ENCODE measurements at regions not wholly inside any gene's neighbourhood (a gene's known extent, or its start where the extent isn't known, plus 50 kb on each side); places are given as distances from the start of the nearest gene placed in this dataset.

- TF ChIP-seq CTCF (IDR thresholded peaks at IDR 0.05; ENCODE audit: borderline replicate concordance, control extremely low read depth, extremely low read depth, insufficient read depth, missing control alignments) = no peak
- in situ Hi-C loops (cut with MboI; ENCODE audit: low sequenced_read_pairs, unreplicated experiment) = no loop called here
- no peak for DNase-seq (ENCODE audit: low spot score)
These were observed 681.7 kb upstream of the ADAMTS5 start for GRCh38 chr21:27648560-27648959.

- no peak for TF ChIP-seq CTCF (IDR thresholded peaks at IDR 0.05; ENCODE audit: borderline replicate concordance, control extremely low read depth, extremely low read depth, insufficient read depth, missing control alignments)
- in situ Hi-C loops (cut with MboI; ENCODE audit: low sequenced_read_pairs, unreplicated experiment) = no loop called here
- DNase-seq (ENCODE audit: low spot score) = no peak
These were observed 681.0 kb upstream of the ADAMTS5 start for GRCh38 chr21:27647921-27648320.

- in situ Hi-C loops (cut with MboI; ENCODE audit: low sequenced_read_pairs, unreplicated experiment) = no loop called here
- no peak for DNase-seq (ENCODE audit: low spot score)
- TF ChIP-seq CTCF (IDR thresholded peaks at IDR 0.05; ENCODE audit: borderline replicate concordance, control extremely low read depth, extremely low read depth, insufficient read depth, missing control alignments) = no peak
These were observed 680.5 kb upstream of the ADAMTS5 start for GRCh38 chr21:27647401-27647800.

- in situ Hi-C loops (cut with MboI; ENCODE audit: low sequenced_read_pairs, unreplicated experiment) = no loop called here
- DNase-seq (ENCODE audit: low spot score) = no peak
- no peak for TF ChIP-seq CTCF (IDR thresholded peaks at IDR 0.05; ENCODE audit: borderline replicate concordance, control extremely low read depth, extremely low read depth, insufficient read depth, missing control alignments)
These were observed 679.8 kb upstream of the ADAMTS5 start for GRCh38 chr21:27646691-27647090.

- TF ChIP-seq CTCF (IDR thresholded peaks at IDR 0.05; ENCODE audit: borderline replicate concordance, control extremely low read depth, extremely low read depth, insufficient read depth, missing control alignments) = no peak
- in situ Hi-C loops (cut with MboI; ENCODE audit: low sequenced_read_pairs, unreplicated experiment) = no loop called here
- no peak for DNase-seq (ENCODE audit: low spot score)
These were observed 679.2 kb upstream of the ADAMTS5 start for GRCh38 chr21:27646056-27646455.

- DNase-seq (ENCODE audit: low spot score) = no peak
- in situ Hi-C loops (cut with MboI; ENCODE audit: low sequenced_read_pairs, unreplicated experiment) = no loop called here
These were observed 678.4 kb upstream of the ADAMTS5 start for GRCh38 chr21:27645285-27645684.

More at GRCh38 chr21:27645285-27645684, 678.4 kb upstream of the ADAMTS5 start:
- no peak for TF ChIP-seq CTCF (IDR thresholded peaks at IDR 0.05; ENCODE audit: borderline replicate concordance, control extremely low read depth, extremely low read depth, insufficient read depth, missing control alignments)
